ENCODE measurements at regions not wholly inside any gene's neighbourhood (a gene's known extent, or its start where the extent isn't known, plus 50 kb on each side); places are given as distances from the start of the nearest gene placed in this dataset.

DNA sequence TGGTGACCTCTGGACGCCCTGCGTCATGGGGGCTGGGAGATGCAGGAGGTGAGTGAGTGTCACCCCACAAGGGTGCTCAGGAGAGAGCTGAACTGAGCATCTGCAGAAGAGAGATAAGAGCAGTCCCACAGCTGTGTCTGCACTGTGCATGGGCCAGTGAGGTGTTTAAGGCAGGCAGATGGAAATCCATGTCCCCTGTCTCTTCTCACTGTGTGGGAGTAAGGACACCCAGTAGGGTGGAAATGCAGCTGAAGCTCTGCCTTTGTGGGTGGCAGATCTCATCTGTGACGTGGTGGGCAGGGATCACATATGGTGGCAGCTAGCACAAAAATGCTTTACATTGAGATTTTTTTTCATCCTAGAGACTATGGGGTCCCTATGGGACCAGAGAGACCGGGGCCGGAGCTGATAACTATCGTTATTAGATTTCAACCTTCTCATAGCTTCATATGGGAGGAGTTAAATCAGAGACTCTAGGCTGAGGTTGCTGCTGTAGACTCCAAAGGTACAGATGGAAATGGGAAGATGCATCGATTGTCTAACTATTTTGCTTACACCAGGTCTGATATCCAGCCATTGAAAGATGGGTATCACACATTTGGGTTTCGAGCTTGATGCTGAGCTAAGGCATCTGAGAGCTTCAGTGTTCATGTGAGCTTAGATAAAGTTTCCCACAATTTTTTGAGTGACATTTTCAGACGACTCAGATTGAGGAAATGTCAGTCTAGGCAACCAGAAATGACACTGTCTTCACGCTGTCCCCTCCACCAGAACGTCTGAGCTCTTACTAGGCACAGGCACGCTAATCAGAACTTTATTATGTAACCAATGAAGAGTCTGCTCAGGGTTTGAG is 65.3 kb upstream of the PSEN2 start:
- Histone ChIP-seq H4K8ac (replicated peaks; ENCODE audit: insufficient read length, low read depth, low read length) (no peak overlapping the region), H3K4me2 (ENCODE audit: insufficient read depth, insufficient read length, low read length) (no peak overlapping the region), H3T11ph (ENCODE audit: low read length) (no peak overlapping the region), H4K91ac (ENCODE audit: insufficient read length, low read depth, low read length) (no peak overlapping the region), H3K18ac (ENCODE audit: insufficient read length, low read depth, low read length) (no peak overlapping the region), H2AFZ (ENCODE audit: low read length) (no peak overlapping the region), H2BK120ac (ENCODE audit: low read depth, low read length, poor library complexity, severe bottlenecking) (no peak overlapping the region), H3K27ac (ENCODE audit: insufficient read length, low read depth, low read length) (no peak overlapping the region), H3K27me3 (ENCODE audit: insufficient read depth, low read length) (no peaks in the 10 kb centered on the region), H3K9ac (ENCODE audit: extremely low read depth, insufficient read length, low read length) (no peak overlapping the region), H2BK20ac (ENCODE audit: low read depth, low read length, poor library complexity, severe bottlenecking) (no peak overlapping the region), H2AK5ac (ENCODE audit: insufficient read length, low read length) (no peak overlapping the region), H2BK12ac (ENCODE audit: insufficient read length, low read depth, low read length) (no peak overlapping the region), H4K20me1 (ENCODE audit: control insufficient read depth, insufficient read depth, insufficient read length) (no peaks in the 10 kb centered on the region), H3K9me3 (ENCODE audit: control insufficient read depth, low read depth, low read length) (no peaks in the 10 kb centered on the region), H2BK15ac (ENCODE audit: low read depth, low read length) (no peak overlapping the region), H3K4ac (ENCODE audit: low read depth, low read length) (no peak overlapping the region), H2BK5ac (ENCODE audit: insufficient read length, low read length) (no peak overlapping the region), H3K14ac (ENCODE audit: insufficient read depth, low read length) (no peak overlapping the region), H3K23me2 (ENCODE audit: insufficient read length, low read depth, low read length, poor library complexity, severe bottlenecking) (no peaks in the 10 kb centered on the region), H3K23ac (ENCODE audit: insufficient read length, low read depth, low read length) (no peak overlapping the region), H3K79me2 (ENCODE audit: insufficient read depth, low read length) (no peaks in the 10 kb centered on the region), H3K56ac (ENCODE audit: insufficient read length, low read depth, low read length) (no peak overlapping the region), H3K79me1 (ENCODE audit: insufficient read depth, low read depth, low read length, poor library complexity, severe bottlenecking) (no peaks in the 10 kb centered on the region), H3K4me1 (ENCODE audit: insufficient read depth, low read length) (no peaks in the 10 kb centered on the region), H4K5ac (ENCODE audit: insufficient read length, low read depth, low read length) (no peak overlapping the region)
- H3K27me3 Mint-ChIP-seq (ENCODE audit: low read depth), result peaks cover 11% of the 10 kb centered on the region
- no peak for DNase-seq
- no peak overlapping the region for H3K27ac Mint-ChIP-seq
- no peaks in the 10 kb centered on the region for H3K9me3 Mint-ChIP-seq
- WGBS (ENCODE audit: extremely low coverage, insufficient read length, low lambda C conversion rate), result no CpG with 5 or more reads among the region's 12 CpGs
- no peak for TF ChIP-seq CTCF (conservative IDR thresholded peaks at IDR 0.05)
- H3K36me3 Mint-ChIP-seq (ENCODE audit: insufficient read depth in 1 of 3, low read depth in 3 of 3), result no peaks in the 10 kb centered on the region
- H3K4me3 Mint-ChIP-seq, result no peak overlapping the region
- H3K4me1 Mint-ChIP-seq, result peaks cover 0 to under 1% of the 10 kb centered on the region in 2 experiments; a peak in 1 of 4 replicates

Data from H9 (cell line).